Limb (tissue), 2 donors: ENCODE measurements at regions not wholly inside any gene's neighbourhood (a gene's known extent, or its start where the extent isn't known, plus 50 kb on each side); places are given as distances from the start of the nearest gene placed in this dataset.
A peak's percentile ranks its signal among the peaks of the same experiment; 100 is the strongest.

ENCODE experiments used
- DNase-seq, 2 donors: peaks; one replicate each; pipeline ENCODE4 v3.0.0-alpha.2; 2016; ENCODE audit errors: extremely low spot score in 2 of 2

- DNase-seq = no peak
These were observed 287.4 kb downstream of the UACA start for GRCh38 chr15:70475921-70476320.

DNA sequence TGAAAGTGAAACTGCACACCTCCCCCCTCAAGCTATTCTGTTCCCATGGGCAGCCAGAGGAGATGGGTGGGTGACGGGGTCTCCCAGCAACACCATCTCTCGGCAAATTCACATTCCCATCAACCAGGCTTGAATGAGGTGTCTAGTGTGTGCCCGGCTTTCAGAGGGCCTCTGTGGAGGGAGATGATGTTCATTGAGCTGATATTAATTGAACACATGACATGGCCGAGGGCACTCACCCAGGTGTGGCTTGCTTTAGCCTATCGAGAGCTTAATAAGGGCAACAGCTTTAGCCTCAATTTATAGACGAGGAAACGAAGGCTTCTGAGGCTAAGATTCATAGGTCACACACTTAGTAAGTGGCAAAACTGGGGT lies 288.0 kb downstream of the UACA start:
- DNase-seq = no peak

DNA sequence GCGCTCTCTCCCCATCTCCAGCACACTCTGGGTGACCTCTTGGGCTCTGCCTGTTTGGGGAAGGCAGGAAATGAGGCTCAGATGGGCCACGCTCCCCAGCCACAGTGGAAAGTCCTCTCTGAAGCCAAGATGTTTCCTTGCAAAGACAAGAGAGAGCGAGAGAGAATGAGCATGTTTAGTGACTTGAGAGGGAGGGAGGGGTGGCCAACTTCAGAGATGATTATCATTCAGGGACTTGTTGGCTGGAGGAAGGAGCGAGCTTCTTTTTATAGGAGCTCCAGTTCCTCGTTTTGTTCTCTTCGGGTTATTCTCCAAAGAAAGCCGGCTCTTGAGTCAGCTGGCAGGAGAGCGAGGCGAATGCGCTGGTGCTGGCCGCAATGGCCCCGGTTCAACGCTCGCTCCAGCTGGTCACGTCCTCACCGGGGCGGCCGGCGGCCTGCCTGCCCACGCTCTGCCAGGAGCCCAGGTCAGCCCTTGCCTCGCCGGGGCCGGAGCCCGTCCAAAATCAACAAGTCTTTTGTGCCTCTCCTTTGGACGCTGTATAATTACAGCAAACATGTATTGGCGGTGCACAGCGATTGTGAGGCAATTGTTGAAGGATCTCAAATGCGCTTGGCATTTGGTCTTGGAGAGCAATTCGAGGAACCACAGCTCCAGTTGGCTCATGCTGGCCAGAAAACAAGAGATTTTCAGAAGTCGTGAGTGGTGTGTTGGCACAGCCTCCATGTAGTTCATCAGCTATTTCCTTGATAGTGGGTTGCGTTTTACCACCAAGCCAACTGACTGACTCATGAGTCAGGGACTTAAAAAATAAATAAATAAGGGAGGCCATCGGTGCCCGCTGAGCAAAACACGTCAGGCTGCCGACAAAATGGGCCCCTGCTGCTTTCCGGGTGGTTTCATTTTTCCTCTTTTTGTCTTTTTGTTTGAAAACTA lies 288.6 kb downstream of the UACA start:
- peak in 1 of 2 donors; percentile 58 for DNase-seq

DNA sequence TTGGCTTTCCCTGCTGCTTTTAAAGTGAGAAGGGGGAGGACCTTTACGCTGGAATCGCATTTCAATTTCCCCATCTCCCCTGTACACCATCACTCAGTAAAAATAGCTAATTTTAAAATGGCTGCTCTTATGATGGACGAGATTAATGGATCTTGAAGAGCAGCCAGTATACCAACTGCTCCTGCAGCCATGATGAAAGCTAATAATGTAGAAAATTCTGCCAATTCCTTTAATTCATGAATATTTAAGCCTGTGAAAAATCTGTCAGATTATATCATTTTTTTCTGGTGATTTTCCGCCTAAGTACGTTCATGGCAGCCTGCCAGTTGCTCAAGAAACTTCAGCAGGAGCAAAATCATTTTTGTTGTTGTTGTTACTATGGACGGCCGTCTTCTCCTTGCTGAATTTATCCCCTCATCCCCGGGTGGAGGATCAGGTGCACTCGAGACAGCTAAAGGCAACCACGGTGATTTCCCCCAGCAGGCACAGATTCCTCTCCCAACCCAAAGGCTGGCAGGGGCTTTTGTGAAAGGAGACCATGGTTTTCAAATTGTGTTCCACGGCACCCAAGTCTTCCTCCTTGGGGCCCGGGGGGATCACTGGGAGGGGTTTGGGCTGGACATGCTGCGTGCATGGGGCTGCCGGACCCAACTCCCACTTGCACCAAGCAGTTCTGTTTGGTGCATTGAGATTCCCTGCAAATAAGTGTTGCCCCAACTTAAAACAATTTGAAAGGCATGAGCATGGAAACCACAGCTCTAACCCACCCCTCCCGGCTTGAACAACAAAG lies 289.6 kb downstream of the UACA start:
- DNase-seq = peak in 1 of 2 donors; percentile 80

GRCh38 chr15:70471517-70471916 lies 291.8 kb downstream of the UACA start:
- DNase-seq = no peak

- DNase-seq = no peak
These were observed 292.7 kb downstream of the UACA start for GRCh38 chr15:70470556-70471191.

- no peak for DNase-seq
These were observed 293.5 kb downstream of the UACA start for GRCh38 chr15:70469651-70470555.

- DNase-seq = no peak
These were observed 294.2 kb downstream of the UACA start for GRCh38 chr15:70469182-70469581.

DNA sequence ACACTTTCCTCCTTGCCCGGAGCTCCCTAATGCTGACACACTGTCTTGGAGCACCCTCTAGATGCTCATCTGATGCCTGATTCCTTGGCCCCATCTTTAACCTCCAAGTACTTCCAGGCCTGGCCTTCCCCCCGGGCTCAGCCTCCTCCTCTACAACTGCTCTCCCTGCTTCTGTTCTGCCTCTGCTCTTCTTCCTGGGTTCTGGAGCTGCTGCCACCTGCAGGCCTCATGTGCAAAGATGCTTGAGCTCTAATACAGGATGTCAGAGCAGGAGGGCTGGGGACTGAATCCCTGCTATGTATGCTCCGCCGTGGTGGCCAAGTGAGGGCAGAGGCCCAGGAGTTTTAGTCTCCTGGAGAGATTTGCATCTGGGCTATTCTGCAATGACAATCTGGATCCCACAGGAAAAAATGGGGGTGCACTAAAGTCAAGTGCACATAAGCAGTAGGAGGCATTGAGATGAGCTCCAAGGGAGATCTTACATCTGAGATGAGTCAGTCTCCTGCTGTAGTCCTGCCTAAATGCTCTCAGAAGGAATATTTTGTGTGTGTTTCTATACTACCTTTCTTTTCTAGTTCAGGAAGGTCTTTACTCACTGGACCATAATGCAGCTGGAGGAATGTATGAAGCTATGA lies 296.3 kb downstream of the UACA start:
- peak; percentile 49 to 65 for DNase-seq

DNA sequence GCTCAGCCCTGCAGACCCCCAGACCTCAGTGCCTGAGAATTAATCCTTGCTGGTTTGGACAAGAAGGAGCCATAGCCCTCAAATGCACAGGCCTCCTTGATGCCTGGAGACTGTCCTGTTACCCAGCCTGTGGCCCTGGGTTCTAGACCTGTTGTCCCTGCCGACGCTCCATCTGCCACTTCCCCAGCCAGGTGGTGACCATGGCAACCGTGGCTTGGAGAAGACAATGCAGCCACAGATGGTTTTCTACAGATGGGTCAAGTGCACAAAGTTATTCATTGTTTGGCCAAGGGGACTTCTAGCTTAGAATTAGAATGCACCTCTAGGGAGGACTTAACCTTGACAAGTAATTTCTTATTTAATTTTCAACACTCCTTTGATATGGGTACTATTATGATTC lies 297.1 kb downstream of the UACA start:
- no peak for DNase-seq

GRCh38 chr15:70465812-70466211 lies 297.5 kb downstream of the UACA start:
- DNase-seq = no peak

DNA sequence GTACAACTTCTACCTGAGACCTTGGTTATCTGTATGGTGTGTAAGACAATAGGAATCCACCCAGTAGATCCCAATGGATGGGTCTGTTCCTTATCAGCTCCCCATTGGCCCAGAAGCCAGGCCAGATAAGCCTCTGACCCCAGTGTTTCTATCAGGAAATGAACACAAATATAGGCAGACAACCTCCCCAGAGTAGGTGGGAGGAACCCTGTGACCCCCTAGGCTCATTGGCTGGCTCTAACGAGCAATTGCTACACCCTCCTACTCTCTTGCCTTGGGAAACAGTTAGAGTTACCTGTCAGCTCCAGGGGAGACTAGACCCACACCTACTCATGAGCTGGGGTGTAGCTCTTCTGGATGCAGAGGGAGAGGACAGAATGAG lies 299.9 kb downstream of the UACA start:
- DNase-seq = no peak

DNA sequence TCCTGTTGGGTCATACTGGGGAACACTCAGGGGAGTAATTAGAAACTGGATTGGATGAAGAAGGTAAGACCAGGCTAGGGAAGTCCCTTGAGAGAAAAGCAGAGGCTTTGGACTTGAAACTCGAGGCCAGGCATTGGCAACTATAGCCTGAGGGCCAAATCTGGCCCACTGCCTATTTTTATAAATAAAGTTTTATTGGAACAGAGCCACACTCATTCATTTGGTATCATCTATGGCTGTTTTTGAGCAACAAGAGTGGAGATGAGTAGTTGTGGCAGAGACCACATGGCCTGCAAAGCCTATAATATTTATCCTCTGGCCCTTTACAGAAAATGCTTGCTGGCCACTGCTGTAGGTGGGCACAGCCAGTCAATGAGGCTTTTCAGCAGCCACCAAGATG lies 301.4 kb downstream of the UACA start:
- DNase-seq = no peak

- no peak for DNase-seq
These were observed 302.3 kb downstream of the UACA start for GRCh38 chr15:70461017-70461416.

DNA sequence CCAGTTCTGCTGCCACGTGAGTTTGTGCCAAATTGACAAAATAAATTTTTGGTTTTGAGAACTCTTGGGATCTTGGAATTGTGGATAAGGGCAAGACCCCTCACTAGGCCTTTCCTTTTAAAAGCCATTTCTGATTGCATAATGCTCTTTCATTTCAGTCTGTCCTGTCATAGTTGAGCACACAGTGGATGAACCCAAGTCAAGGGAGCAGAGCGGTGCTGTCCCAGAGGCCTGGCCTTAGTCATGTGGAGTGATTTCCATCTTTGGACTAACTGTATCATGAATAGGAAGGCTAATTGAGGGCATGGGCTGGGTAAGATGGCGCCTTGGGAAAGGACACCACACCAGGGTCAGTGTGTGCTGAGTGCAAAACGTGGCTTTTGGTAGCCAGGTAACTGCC lies 304.0 kb downstream of the UACA start:
- no peak for DNase-seq

DNA sequence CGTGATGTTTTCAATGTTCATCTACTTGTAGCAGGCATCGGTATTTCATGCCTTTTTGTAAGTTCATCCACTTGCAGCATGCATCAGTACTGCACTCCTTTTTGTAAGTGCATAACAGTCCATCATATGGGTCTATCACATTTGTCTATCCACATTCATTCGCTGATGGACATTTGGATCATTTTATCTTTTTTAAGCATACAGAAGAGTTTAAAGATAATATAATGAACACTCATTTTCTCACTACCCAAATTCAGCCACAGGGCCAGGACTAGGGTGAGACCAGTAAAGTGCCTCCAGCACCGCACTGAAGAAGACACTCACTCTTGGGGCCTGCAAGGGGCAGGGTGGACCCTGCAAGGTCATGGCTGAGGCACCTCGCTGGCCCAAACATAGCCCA lies 309.6 kb downstream of the UACA start:
- DNase-seq = no peak

DNA sequence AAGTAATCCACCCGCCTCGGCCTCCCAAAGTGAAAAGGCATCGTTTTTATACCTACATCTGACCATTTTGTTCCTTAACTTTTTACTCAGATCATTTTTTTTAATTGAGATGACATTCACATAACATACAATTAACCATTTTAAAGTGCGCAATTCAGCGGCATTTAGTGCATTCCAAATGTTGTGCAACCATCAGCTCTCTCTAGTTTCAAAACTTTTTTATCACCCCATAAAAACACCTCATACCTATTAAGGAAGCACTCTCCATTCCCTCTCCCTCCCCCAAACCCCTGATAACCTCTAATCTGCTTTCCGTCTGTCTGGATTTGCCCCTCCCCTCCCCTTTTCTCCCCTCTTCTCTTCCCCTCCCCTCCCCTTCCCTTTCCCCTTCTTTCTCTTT lies 310.1 kb downstream of the UACA start:
- no peak for DNase-seq

- DNase-seq = no peak
These were observed 311.3 kb downstream of the UACA start for GRCh38 chr15:70451821-70452653.

DNA sequence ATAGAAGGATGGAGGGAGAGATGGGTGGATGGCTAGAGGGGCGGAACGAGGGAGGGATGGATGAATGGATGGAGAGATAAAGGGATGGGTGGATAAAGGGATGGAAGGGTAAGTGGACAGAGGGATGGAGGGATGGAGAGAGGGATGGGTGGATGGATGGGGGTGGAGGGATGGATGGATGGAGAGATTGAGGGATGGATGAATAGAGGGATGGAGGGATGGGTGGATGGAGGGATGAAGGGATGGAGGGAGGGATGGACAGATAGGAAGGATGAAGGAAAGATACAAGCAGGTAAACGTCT lies 313.3 kb downstream of the UACA start:
- DNase-seq = no peak
